Lung (tissue), 11 donors: ENCODE measurements at regions not wholly inside any gene's neighbourhood (a gene's known extent, or its start where the extent isn't known, plus 50 kb on each side); places are given as distances from the start of the nearest gene placed in this dataset.

Source experiments
- ATAC-seq: fragments of 200-7000 bp; cut with Tn5 transposase; one replicate; pipeline ENCODE4 v1.9.1; 2020; ENCODE audit warnings: moderate number of reproducible peaks; ENCODE audit not compliant: insufficient read depth, low FRiP score
- DNase-seq, 3 donors: peaks; one replicate each; pipeline ENCODE4 v3.0.0-alpha.2; 2013 to 2017
- H3K27ac ChIP-seq, 2 donors: one replicate each; pipeline ENCODE4 v1.5.1; 2013; ENCODE audit warnings: mild to moderate bottlenecking in 2 of 2, moderate library complexity in 2 of 2, control low read depth in 1 of 2, inconsistent platforms in 1 of 2, low read depth in 1 of 2, low read length in 1 of 2
- H3K27me3 ChIP-seq, 3 donors: one replicate each; pipeline ENCODE4 v1.5.1; 2013; ENCODE audit warnings: low read length in 2 of 3; ENCODE audit not compliant: control insufficient read depth in 3 of 3, insufficient read depth in 3 of 3
- H3K36me3 ChIP-seq, 4 donors: one replicate each; pipeline ENCODE4 v1.5.1; 2013; ENCODE audit warnings: low read length in 4 of 4, mild to moderate bottlenecking in 1 of 4, moderate library complexity in 1 of 4; ENCODE audit not compliant: control insufficient read depth in 4 of 4, insufficient read depth in 4 of 4
- H3K4me1 ChIP-seq, 5 donors: one replicate each; pipeline ENCODE4 v1.5.1; 2013; ENCODE audit warnings: low read length in 5 of 5, mild to moderate bottlenecking in 2 of 5, moderate library complexity in 1 of 5; ENCODE audit not compliant: control insufficient read depth in 5 of 5, insufficient read depth in 5 of 5
- H3K4me3 ChIP-seq: one replicate; pipeline ENCODE4 v1.5.1; 2013; ENCODE audit warnings: mild to moderate bottlenecking, control low read depth, moderate library complexity
- H3K9ac ChIP-seq, 2 donors: one replicate each; pipeline ENCODE4 v1.5.1; 2013; ENCODE audit warnings: low read length in 2 of 2, control low read depth in 1 of 2; ENCODE audit not compliant: insufficient read depth in 1 of 2
- H3K9me3 ChIP-seq, 4 donors: one replicate each; pipeline ENCODE4 v1.5.1; 2013; ENCODE audit warnings: low read length in 3 of 4, mild to moderate bottlenecking in 1 of 4, moderate library complexity in 1 of 4; ENCODE audit not compliant: control insufficient read depth in 4 of 4, insufficient read depth in 3 of 4
- CTCF ChIP-seq: IDR thresholded peaks from 2 replicates; pipeline ENCODE4 v1.5.1; 2012; ENCODE audit warnings: mild to moderate bottlenecking; ENCODE audit errors: control extremely low read depth, extremely low read depth
- WGBS, 2 donors: extraction: QIAGEN DNeasy Blood & Tissue Kit; methylation state at CpG; one replicate each; pipeline ENCODE4 v1.1.7; 2013; 5-methylcytosine and 5-hydroxymethylcytosine counted together
- donor health status: control.
- donor health status: control.
- donor health status: Bipolar disorder and iron deficiency.
- donor health status: healthy.
- donor health status: DM: yes; HTN: yes; CAD: no.

DNA sequence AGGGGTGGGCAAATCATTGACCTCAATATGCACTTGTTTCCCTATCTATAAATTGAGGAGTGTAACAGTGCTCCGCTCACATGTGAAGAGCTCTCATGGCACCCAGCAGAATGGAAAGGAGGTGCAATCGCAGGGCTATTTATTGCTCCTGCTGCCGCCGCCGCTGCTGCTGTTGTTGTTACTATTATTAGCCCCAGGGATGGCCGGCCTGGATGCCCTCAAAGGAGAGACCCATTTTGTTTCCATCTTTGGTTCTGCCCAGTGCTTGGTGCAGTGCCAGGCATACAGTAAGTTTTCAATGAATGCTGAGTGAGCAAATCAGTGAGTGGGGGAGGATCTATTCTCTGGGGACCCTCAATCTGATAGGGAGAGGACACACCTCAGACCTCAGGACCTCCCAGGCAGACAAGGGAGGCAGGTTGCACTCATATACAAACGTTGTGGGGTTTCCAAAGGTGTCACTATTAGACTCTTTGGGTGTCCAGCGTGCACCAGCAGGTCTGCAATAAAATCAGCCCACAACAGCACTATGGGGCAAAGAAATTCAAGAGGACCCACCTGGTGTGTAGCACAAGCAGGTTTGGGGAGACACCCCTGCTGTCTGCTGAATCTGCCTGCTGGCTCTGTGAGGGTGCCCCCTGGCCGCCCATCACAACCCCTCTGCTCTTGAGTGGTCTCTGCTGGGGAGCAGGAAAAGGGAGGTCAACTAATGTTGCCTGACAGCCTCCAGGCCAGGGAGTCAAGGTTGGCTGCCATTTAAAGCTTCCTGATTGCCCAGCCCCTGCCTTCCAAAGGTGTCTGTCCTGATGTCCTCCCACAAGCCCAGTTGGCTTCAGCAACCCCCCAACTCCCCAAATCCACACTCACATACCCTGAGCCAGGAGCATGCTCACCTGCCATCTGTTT is 136.3 kb downstream of the ACTL8 start:
- Histone ChIP-seq H3K4me1 (peaks cover 0 to 3% (median 0%) of the 10 kb centered on the region in 5 donors), H3K4me3 (no peak overlapping the region), H3K36me3 (no peaks in the 10 kb centered on the region), H3K9ac (no peak overlapping the region), H3K27me3 (peaks cover 4 to 18% (median 4%) of the 10 kb centered on the region in 3 donors), H3K9me3 (no peaks in the 10 kb centered on the region), H3K27ac (peak overlapping the region in 1 of 2 donors; percentile 71)
- no peak for TF ChIP-seq CTCF
- 75 to 78% methylated on average over 9 of the region's 9 CpGs for WGBS, 2 donors
- no peak for DNase-seq
- no peak for ATAC-seq

- ATAC-seq (no peak), DNase-seq (no peak)
- TF ChIP-seq CTCF, result no peak
- Histone ChIP-seq H3K36me3 (no peaks in the 10 kb centered on the region), H3K27ac (peak overlapping the region in 1 of 2 donors; percentile 39), H3K9ac (no peak overlapping the region), H3K4me3 (no peak overlapping the region), H3K9me3 (no peaks in the 10 kb centered on the region), H3K27me3 (peaks cover under 1 to 18% (median 4%) of the 10 kb centered on the region in 3 donors), H3K4me1 (peaks cover 0 to 3% (median 0%) of the 10 kb centered on the region in 5 donors)
- 69 to 79% methylated on average over 8 of the region's 8 CpGs for WGBS, 2 donors
Measured at GRCh38 chr1:17892225-17892624, 137.1 kb downstream of the ACTL8 start.

- Histone ChIP-seq H3K27ac (peak overlapping the region in 1 of 2 donors; percentile 39), H3K4me3 (no peak overlapping the region), H3K9ac (no peak overlapping the region), H3K4me1 (peaks cover 0 to 3% (median 0%) of the 10 kb centered on the region in 5 donors), H3K36me3 (no peaks in the 10 kb centered on the region), H3K27me3 (peaks cover 0 to 18% (median 4%) of the 10 kb centered on the region in 3 donors), H3K9me3 (no peaks in the 10 kb centered on the region)
- DNase-seq (no peak), ATAC-seq (no peak)
- 45 to 57% methylated on average over 7 of the region's 7 CpGs for WGBS, 2 donors
- no peak for TF ChIP-seq CTCF
Measured at GRCh38 chr1:17892851-17893250, 137.7 kb downstream of the ACTL8 start.
